GM19463 (cell line): ENCODE measurements at regions not wholly inside any gene's neighbourhood (a gene's known extent, or its start where the extent isn't known, plus 50 kb on each side); places are given as distances from the start of the nearest gene placed in this dataset.
A peak's percentile ranks its signal among the peaks of the same experiment; 100 is the strongest.
"Not testable (repeated sequence)": the region's sequence is repeated elsewhere in the genome, so short reads cannot be mapped to it uniquely, and the experiment has no call there.

Source experiments
- ATAC-seq: cut with Tn5 transposase; IDR thresholded peaks from one replicate; pipeline ENCODE4 v1.9.1; 2021; ENCODE audit warnings: mild to moderate bottlenecking, moderate library complexity; ENCODE audit not compliant: unreplicated experiment

- ATAC-seq, result no peak
These were observed 58.7 kb downstream of the EDN1 start for GRCh38 chr6:12348530-12349511.

GRCh38 chr6:12350644-12351170 is 60.5 kb downstream of the EDN1 start:
- no peak for ATAC-seq

- ATAC-seq, result no peak
These were observed 61.5 kb downstream of the EDN1 start for GRCh38 chr6:12351672-12352071.

GRCh38 chr6:12353731-12354130 is 63.6 kb downstream of the EDN1 start:
- ATAC-seq, result no peak

GRCh38 chr6:12354499-12354898 is 64.3 kb downstream of the EDN1 start:
- ATAC-seq, result peak; percentile 47

- ATAC-seq, result peak; percentile 31
These were observed 65.2 kb downstream of the EDN1 start for GRCh38 chr6:12355354-12355753.

- no peak for ATAC-seq
These were observed 66.3 kb downstream of the EDN1 start for GRCh38 chr6:12356431-12356830.

- peak; percentile 57 for ATAC-seq
These were observed 67.1 kb downstream of the EDN1 start for GRCh38 chr6:12356983-12357972.

- no peak for ATAC-seq
These were observed 68.9 kb downstream of the EDN1 start for GRCh38 chr6:12359036-12359435.

- no peak for ATAC-seq
These were observed 71.0 kb downstream of the EDN1 start for GRCh38 chr6:12361042-12361765.

GRCh38 chr6:12363277-12363650 is 73.1 kb downstream of the EDN1 start:
- not testable (repeated sequence) for ATAC-seq

- peak; percentile 78 for ATAC-seq
These were observed 73.7 kb downstream of the EDN1 start for GRCh38 chr6:12363651-12364381.

- ATAC-seq, result no peak
These were observed 74.5 kb downstream of the EDN1 start for GRCh38 chr6:12364621-12365020.

- no peak for ATAC-seq
These were observed 76.6 kb downstream of the EDN1 start for GRCh38 chr6:12366731-12367130.

- ATAC-seq, result no peak
These were observed 77.3 kb downstream of the EDN1 start for GRCh38 chr6:12367412-12367811.

- no peak for ATAC-seq
These were observed 79.2 kb downstream of the EDN1 start for GRCh38 chr6:12369355-12369754.

GRCh38 chr6:12369781-12370262 is 79.7 kb downstream of the EDN1 start:
- ATAC-seq, result peak; percentile 80

- peak; percentile 2 for ATAC-seq
These were observed 81.0 kb downstream of the EDN1 start for GRCh38 chr6:12371151-12371550.

- peak; percentile 53 for ATAC-seq
These were observed 81.5 kb downstream of the EDN1 start for GRCh38 chr6:12371641-12372146.
